Neural cell (in vitro differentiated cells): ENCODE measurements at regions not wholly inside any gene's neighbourhood (a gene's known extent, or its start where the extent isn't known, plus 50 kb on each side); places are given as distances from the start of the nearest gene placed in this dataset.

ENCODE experiments used
- H2AFZ ChIP-seq: fragments of 200-600, 300-800 bp; sonication (generic), shearing (Covaris generic); 2 replicates; pipeline ENCODE4 v1.6.0; 2014; ENCODE audit warnings: low read depth, mild to moderate bottlenecking, antibody characterized with exemption, low read length, moderate library complexity
- H3F3A ChIP-seq: fragments of 200-600 bp; shearing (Covaris generic); 2 replicates; pipeline ENCODE4 v1.6.1; 2016; ENCODE audit warnings: mild to moderate bottlenecking, moderate library complexity, mixed read lengths, antibody characterized with exemption, low read length; ENCODE audit not compliant: insufficient read depth, poor library complexity, severe bottlenecking
- H3K27ac ChIP-seq: fragments of 200-600, 300-800 bp; sonication (generic), shearing (Covaris generic); 2 replicates; pipeline ENCODE4 v1.5.1; 2014; ENCODE audit warnings: mild to moderate bottlenecking, low read length, moderate library complexity
- H3K27me3 ChIP-seq: fragments of 300-800, 200-600 bp; sonication (generic), shearing (Covaris generic); 2 replicates; pipeline ENCODE4 v1.6.0; 2014; ENCODE audit warnings: mild to moderate bottlenecking, low read depth, low read length, moderate library complexity; ENCODE audit not compliant: insufficient read depth
- H3K36me3 ChIP-seq: fragments of 300-800, 200-600 bp; sonication (generic), shearing (Covaris generic); 2 replicates; pipeline ENCODE4 v1.5.1; 2014; ENCODE audit warnings: mild to moderate bottlenecking, antibody characterized with exemption, low read length, moderate library complexity; ENCODE audit not compliant: insufficient read depth
- H3K4me2 ChIP-seq: fragments of 300-800, 200-600 bp; sonication (generic), shearing (Covaris generic); 2 replicates; pipeline ENCODE4 v1.6.0; 2014; ENCODE audit warnings: mild to moderate bottlenecking, low read length
- H3K4me3 ChIP-seq: fragments of 300-800, 200-600 bp; sonication (generic), shearing (Covaris generic); 2 replicates; pipeline ENCODE4 v1.5.1; 2014; ENCODE audit warnings: mild to moderate bottlenecking, low read length, moderate library complexity
- H3K79me2 ChIP-seq: fragments of 200-600 bp; shearing (Covaris generic); replicated peaks from 2 replicates; pipeline ENCODE4 v1.6.0; 2014; ENCODE audit warnings: mild to moderate bottlenecking, low read length, moderate library complexity; ENCODE audit not compliant: insufficient read depth
- H3K9ac ChIP-seq: fragments of 300-800, 200-600 bp; sonication (generic), shearing (Covaris generic); 2 replicates; pipeline ENCODE4 v1.6.1; 2016; ENCODE audit warnings: mild to moderate bottlenecking, low read length, mixed read lengths
- H3K9me2 ChIP-seq: fragments of 200-600 bp; shearing (Covaris generic); 2 replicates; pipeline ENCODE4 v1.6.1; 2016; ENCODE audit warnings: mild to moderate bottlenecking, low read length, mixed read lengths; ENCODE audit not compliant: insufficient read depth
- H3K9me3 ChIP-seq: fragments of 200-600, 300-800 bp; sonication (generic), shearing (Covaris generic); 2 replicates; pipeline ENCODE4 v1.6.1; 2016; ENCODE audit warnings: mild to moderate bottlenecking, mixed run types, low read length, moderate library complexity, mixed read lengths
- H4K20me1 ChIP-seq: fragments of 200-600 bp; shearing (Covaris generic); 2 replicates; pipeline ENCODE4 v1.6.1; 2016; ENCODE audit warnings: mild to moderate bottlenecking, mixed run types; ENCODE audit not compliant: insufficient read depth
- CTCF ChIP-seq: fragments of 450-650 bp; IDR thresholded peaks from 2 replicates; pipeline ENCODE4 v1.5.1; 2014; ENCODE audit warnings: antibody characterized with exemption, mild to moderate bottlenecking, moderate library complexity; ENCODE audit not compliant: poor library complexity, severe bottlenecking
- EP300 ChIP-seq: fragments of 450-650 bp; conservative IDR thresholded peaks from 2 replicates; pipeline ENCODE4 v1.6.1; 2014; ENCODE audit warnings: antibody characterized with exemption, mild to moderate bottlenecking, moderate library complexity; ENCODE audit not compliant: poor library complexity, severe bottlenecking
- EZH2 ChIP-seq: fragments of 200-600, 300-800 bp; shearing (Covaris generic), sonication (generic); IDR thresholded peaks from 2 replicates; pipeline ENCODE4 v1.6.1; 2014; ENCODE audit warnings: antibody characterized with exemption, low read length, borderline replicate concordance, mild to moderate bottlenecking; ENCODE audit not compliant: insufficient read depth, poor library complexity, severe bottlenecking
- MXI1 ChIP-seq: fragments of 450-650 bp; conservative IDR thresholded peaks from 2 replicates; pipeline ENCODE4 v1.6.1; 2014; ENCODE audit warnings: antibody characterized with exemption, mild to moderate bottlenecking; ENCODE audit not compliant: poor library complexity, severe bottlenecking
- POLR2AphosphoS5 ChIP-seq: IDR thresholded peaks from 2 replicates; pipeline ENCODE4 v1.6.1; 2012
- RAD21 ChIP-seq: fragments of 450-650 bp; conservative IDR thresholded peaks from 2 replicates; pipeline ENCODE4 v1.6.1; 2014; ENCODE audit warnings: antibody characterized with exemption, mild to moderate bottlenecking, moderate library complexity
- REST ChIP-seq: IDR thresholded peaks from 2 replicates; pipeline ENCODE4 v1.6.1; 2012; ENCODE audit warnings: borderline replicate concordance
- SMC3 ChIP-seq: fragments of 450-650 bp; conservative IDR thresholded peaks from 2 replicates; pipeline ENCODE4 v1.6.1; 2014; ENCODE audit warnings: antibody characterized with exemption, mild to moderate bottlenecking, moderate library complexity; ENCODE audit not compliant: poor library complexity
- TAF1 ChIP-seq: IDR thresholded peaks from 2 replicates; pipeline ENCODE4 v1.6.1; 2012; ENCODE audit warnings: low read depth

- H3K9me3 ChIP-seq = no peaks in the 10 kb centered on the region
- TF ChIP-seq EZH2 = no peak
- TF ChIP-seq EP300 = no peak
- no peak for TF ChIP-seq SMC3
- H2AFZ ChIP-seq = no peak overlapping the region
- no peaks in the 10 kb centered on the region for H3F3A ChIP-seq
- H3K36me3 ChIP-seq = no peaks in the 10 kb centered on the region
- H3K4me3 ChIP-seq = no peak overlapping the region
- H3K27me3 ChIP-seq = no peaks in the 10 kb centered on the region
- no peak overlapping the region for H3K4me2 ChIP-seq
- H3K79me2 ChIP-seq = no peaks in the 10 kb centered on the region
- H3K9me2 ChIP-seq = no peaks in the 10 kb centered on the region
- no peak overlapping the region for H3K9ac ChIP-seq
- no peak overlapping the region for H3K27ac ChIP-seq
- no peaks in the 10 kb centered on the region for H4K20me1 ChIP-seq
Observed at GRCh38 chr2:235143789-235144188, 192.0 kb downstream of the SH3BP4 start.

- Histone ChIP-seq H3K27me3 (no peaks in the 10 kb centered on the region), H3F3A (no peaks in the 10 kb centered on the region), H3K4me2 (no peak overlapping the region), H3K4me3 (no peak overlapping the region), H3K27ac (no peak overlapping the region), H3K9me3 (no peaks in the 10 kb centered on the region), H2AFZ (no peak overlapping the region), H3K9ac (no peak overlapping the region), H3K9me2 (no peaks in the 10 kb centered on the region), H3K79me2 (no peaks in the 10 kb centered on the region), H3K36me3 (no peaks in the 10 kb centered on the region), H4K20me1 (no peaks in the 10 kb centered on the region)
- TF ChIP-seq CTCF = no peak
- TF ChIP-seq POLR2AphosphoS5 = no peak
- TF ChIP-seq RAD21 = no peak
- TF ChIP-seq REST = no peak
- TF ChIP-seq TAF1 = no peak
- no peak for TF ChIP-seq EP300
- no peak for TF ChIP-seq MXI1
- TF ChIP-seq EZH2 = no peak
- no peak for TF ChIP-seq SMC3
Observed at GRCh38 chr2:235144291-235144690, 192.5 kb downstream of the SH3BP4 start.

- H3K4me2 ChIP-seq = no peak overlapping the region
- no peaks in the 10 kb centered on the region for H3K9me2 ChIP-seq
- H3K9me3 ChIP-seq = no peaks in the 10 kb centered on the region
- H3K4me3 ChIP-seq = no peak overlapping the region
- H3F3A ChIP-seq = no peaks in the 10 kb centered on the region
- no peaks in the 10 kb centered on the region for H4K20me1 ChIP-seq
- no peak overlapping the region for H3K9ac ChIP-seq
- no peak overlapping the region for H3K27ac ChIP-seq
- no peaks in the 10 kb centered on the region for H3K36me3 ChIP-seq
- H3K27me3 ChIP-seq = no peaks in the 10 kb centered on the region
- no peak overlapping the region for H2AFZ ChIP-seq
- TF ChIP-seq POLR2AphosphoS5 = no peak
- no peak for TF ChIP-seq CTCF
- TF ChIP-seq EP300 = no peak
- no peak for TF ChIP-seq MXI1
- TF ChIP-seq TAF1 = no peak
- no peak for TF ChIP-seq REST
- no peak for TF ChIP-seq EZH2
- TF ChIP-seq SMC3 = no peak
- TF ChIP-seq RAD21 = no peak
- no peaks in the 10 kb centered on the region for H3K79me2 ChIP-seq
Observed at GRCh38 chr2:235146206-235146605, 194.4 kb downstream of the SH3BP4 start.
